Stimulated activated CD4-positive, alpha-beta T cell treated with anti-CD3 and anti-CD28 coated beads, Interleukin-2, amount 100 ng/mL, for 4 hours (primary cell): ENCODE measurements at regions not wholly inside any gene's neighbourhood (a gene's known extent, or its start where the extent isn't known, plus 50 kb on each side); places are given as distances from the start of the nearest gene placed in this dataset.
"Not testable (repeated sequence)": the region's sequence is repeated elsewhere in the genome, so short reads cannot be mapped to it uniquely, and the experiment has no call there.

Experiments
- DNase-seq: peaks from one replicate; pipeline ENCODE4 v3.0.0-alpha.2; 2020; ENCODE audit warnings: low read depth

GRCh38 chr1:29683472-29683871 lies 447.1 kb downstream of the PTPRU start:
- no peak for DNase-seq

DNA sequence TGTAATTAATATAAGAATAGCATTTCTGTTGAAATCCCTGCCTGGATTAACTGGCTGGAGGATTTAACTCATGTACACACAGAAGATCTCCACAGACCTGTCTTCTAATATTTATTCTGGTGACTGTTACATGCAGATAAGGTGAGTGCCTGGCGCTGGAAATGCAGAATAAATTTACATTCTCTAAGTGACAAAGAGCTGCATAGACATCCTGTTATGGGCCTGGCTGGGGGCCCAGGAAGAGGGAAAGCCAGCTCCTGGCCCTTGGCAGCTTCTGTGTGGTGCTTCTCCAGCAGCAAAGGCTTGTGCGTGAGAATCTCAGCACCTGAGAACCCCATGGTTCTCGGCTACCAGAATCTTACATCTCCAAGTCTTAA lies 446.6 kb downstream of the PTPRU start:
- DNase-seq: no peak

DNA sequence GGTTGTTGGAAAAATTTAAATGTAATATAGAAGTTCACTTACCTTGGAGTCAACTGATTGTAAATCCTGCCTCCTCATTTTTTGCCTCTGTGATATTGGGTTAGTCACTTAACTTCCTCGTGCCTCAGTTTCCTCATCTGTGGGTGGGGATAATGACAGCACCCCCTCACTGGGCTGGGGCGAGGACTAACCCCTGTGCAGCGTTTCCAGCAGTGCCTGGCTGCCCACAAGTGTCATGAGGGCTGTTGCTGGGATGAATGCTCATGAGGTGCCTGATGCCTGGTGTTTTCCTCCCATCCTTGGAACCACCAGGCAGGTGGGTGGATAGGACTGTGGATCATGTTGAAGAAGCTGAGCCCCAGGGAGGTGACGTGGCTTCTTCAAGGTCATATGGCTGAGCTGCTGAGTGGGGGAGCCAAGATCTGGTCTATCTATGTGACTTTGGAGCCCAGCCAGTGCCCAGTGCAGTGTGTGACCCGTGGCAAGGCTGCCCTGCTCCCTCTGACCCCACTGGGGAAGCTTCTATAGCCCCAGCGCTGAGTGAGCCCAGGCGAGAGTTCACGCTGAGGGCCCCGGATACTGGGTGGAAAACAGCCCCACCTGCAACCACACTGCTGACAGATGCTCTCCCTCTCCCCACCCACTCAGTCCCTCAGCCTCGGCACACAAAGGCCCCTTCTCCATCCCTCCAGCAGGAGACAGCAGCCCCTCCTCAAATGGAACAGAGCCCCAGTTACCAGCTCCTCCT lies 446.0 kb downstream of the PTPRU start:
- DNase-seq: no peak

- DNase-seq: not testable (repeated sequence)
Observed at GRCh38 chr1:29681416-29681815, 445.1 kb downstream of the PTPRU start.

- DNase-seq: no peak
Observed at GRCh38 chr1:29679828-29680558, 443.7 kb downstream of the PTPRU start.

DNA sequence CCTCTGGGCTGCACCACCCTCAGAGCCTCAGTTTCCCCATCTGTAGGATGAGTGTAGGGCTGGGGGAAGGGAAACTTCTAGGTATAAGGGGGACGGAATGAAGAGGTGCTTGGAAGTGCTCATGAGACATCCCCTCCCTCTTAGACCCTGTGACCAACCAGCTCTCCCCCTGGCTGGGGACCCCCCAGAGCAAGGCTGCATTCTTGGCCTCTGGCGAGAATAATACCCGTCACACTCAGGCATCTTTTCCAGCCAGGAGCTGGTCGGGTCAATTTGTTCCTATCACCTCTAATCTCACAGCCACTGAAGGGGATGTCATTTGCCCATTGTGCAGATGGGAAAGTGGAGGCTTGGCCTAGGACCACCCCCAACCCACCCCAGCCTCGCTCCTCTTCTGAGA lies 443.0 kb downstream of the PTPRU start:
- DNase-seq: no peak

- no peak for DNase-seq
Observed at GRCh38 chr1:29677028-29678024, 441.0 kb downstream of the PTPRU start.

DNA sequence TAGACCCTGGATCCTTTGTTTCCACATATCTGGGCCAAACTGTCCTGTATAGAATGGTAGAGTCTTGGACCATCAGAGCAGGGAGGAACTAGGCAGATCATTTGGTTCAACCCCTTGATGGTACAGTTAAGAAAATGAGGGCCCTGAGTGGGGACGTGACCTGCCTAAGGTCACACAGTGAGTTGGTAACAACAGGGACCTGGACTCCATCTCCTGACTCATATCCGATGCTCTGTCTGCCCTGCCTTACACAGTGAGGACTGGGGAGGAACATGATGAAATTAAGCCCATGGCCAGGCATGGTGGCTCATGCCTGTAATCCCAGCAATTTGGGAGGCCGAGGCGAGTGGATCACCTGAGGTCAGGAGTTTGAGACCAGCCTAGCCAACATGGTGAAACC lies 440.2 kb downstream of the PTPRU start:
- DNase-seq: no peak

- DNase-seq: no peak
Observed at GRCh38 chr1:29675481-29676263, 439.4 kb downstream of the PTPRU start.

- no peak for DNase-seq
Observed at GRCh38 chr1:29674627-29675326, 438.5 kb downstream of the PTPRU start.

DNA sequence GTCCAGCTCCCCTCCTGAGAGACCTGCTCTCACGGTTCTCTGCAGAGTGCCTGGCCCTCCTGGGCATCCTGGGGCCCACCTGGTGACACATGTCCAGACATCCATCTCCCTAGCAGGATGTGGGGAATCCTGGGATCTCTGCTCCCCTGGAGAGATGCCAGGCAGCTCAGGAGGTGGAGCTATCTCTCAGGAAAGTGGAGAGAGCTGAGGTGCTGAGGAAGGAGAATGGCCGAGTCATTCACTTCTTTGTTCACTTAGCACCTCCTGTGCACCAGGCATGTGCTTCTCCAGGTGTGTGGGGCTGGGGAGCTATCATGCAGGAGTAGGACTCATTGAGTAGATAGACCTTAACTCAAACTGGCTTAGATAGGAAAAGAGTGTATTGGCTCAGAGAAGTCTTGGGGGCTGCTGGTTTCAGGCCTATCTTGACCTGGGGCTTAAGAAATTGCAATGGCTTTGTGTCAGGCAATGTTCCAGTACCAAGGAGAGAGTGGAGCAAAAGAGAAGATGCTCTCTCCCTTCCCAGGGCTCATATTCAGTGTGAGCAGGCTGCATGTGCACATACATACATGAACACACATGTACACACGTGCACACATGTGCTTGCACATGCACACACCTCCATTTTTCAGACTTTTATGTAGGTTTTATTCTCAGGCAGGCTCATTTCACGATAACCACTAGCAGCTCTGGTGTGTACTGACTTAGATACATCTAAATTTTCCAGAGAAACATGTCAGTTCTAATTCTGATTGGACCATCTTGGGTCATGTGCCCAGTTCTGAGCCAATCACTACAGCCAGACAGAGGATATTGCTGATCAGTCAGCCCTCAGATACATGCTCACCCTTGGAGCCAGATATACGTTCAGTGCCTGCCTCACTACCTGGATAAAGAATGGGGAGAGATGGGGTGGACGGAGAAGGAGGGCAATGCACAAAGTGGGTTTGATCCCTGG lies 437.6 kb downstream of the PTPRU start:
- DNase-seq: no peak

GRCh38 chr1:29673228-29673500 lies 436.8 kb downstream of the PTPRU start:
- DNase-seq: no peak

- no peak for DNase-seq
Observed at GRCh38 chr1:29672416-29673227, 436.3 kb downstream of the PTPRU start.

DNA sequence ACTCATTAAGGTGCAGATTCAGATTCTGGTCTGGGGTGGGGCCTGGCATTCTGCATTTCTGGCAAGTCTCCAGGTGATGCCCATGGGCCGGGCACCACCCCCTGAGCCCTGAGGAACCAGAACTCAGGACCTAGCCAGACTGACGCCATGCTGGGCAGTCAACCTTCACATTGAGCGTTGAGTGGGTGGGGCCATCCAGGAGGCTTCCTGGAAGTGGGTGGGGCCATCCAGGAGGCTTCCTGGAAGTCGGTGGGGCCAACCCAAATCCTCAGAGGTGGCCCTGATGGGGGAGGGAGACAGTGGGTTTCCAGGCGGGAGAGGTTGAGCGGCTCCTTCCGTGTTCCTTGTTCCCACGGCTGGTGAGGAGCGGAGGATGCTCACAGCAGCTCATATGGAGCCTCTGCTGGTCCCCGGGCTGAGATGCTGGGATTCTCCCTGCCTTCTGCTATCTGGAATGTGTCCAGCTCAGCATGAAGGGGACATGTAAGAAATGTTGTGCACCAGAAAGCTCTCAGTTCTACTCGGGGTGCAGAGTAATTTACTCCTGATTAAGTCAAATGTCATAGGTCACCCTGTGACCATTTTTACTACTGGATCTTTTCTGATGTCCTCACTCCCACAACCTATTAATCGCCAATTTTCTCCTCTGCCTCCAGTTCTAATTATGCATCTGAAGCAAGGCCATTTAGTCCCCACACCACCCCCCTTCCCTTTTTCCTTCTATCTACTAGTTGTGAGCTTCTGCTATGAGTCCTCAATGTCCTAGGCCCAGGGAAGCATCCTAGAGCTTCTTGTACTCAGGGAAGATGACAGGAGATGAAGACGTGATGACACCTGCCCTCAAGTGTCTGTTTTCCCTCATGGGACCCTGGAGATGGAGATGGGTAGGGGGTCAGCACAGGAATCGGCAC lies 435.4 kb downstream of the PTPRU start:
- no peak for DNase-seq

DNA sequence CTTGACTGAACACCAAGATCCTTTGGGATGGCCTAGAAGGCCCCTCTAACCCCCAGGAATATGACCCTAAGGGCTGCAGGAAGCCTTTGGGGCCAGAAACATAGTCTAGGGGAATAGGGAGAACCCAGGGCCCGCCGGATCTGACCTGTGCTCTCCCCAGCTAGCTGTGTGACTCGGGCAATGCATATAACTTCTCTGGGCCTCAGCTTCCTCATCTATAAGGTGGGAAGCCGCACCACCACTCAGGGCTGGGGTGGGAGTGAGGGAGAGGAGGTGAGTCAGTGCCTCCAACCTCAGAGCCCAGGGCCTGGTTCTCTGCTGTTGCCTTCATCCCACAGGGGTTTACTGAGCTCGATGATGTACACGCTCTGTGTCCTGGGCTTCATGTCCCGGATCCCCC lies 434.4 kb downstream of the PTPRU start:
- DNase-seq: no peak

- no peak for DNase-seq
Observed at GRCh38 chr1:29669912-29670311, 433.6 kb downstream of the PTPRU start.

GRCh38 chr1:29669158-29669871 lies 433.0 kb downstream of the PTPRU start:
- DNase-seq: no peak
